ENCODE measurements at regions not wholly inside any gene's neighbourhood (a gene's known extent, or its start where the extent isn't known, plus 50 kb on each side); places are given as distances from the start of the nearest gene placed in this dataset.

- Mint-ChIP-seq H3K27ac (no peak overlapping the region), H3K36me3 (no peaks in the 10 kb centered on the region), H3K4me3 (no peak overlapping the region), H3K27me3 (no peaks in the 10 kb centered on the region), H3K9me3 (peaks cover 0 to 3% (median 0%) of the 10 kb centered on the region in 7 donors), H3K4me1 (no peaks in the 10 kb centered on the region)
- Histone ChIP-seq H3K36me3 (ENCODE audit: control insufficient read depth, insufficient read depth, low read length) (no peaks in the 10 kb centered on the region), H3K9me3 (ENCODE audit: control insufficient read depth in 2 of 2, low read length in 2 of 2) (no peaks in the 10 kb centered on the region), H3K27ac (ENCODE audit: insufficient read depth, low read length, poor library complexity, severe bottlenecking) (no peak overlapping the region), H3K27me3 (ENCODE audit: control insufficient read depth, insufficient read depth, low read length) (no peaks in the 10 kb centered on the region), H3K4me1 (ENCODE audit: control insufficient read depth, insufficient read depth, low read length, poor library complexity, severe bottlenecking) (no peaks in the 10 kb centered on the region), H3K4me3 (ENCODE audit: low read depth, low read length) (no peak overlapping the region)
- no peak for ATAC-seq (ENCODE audit: low read depth in 2 of 2)
- no peak for DNase-seq
Observed at GRCh38 chr10:10222304-10222841, 795.3 kb upstream of the CELF2 start.

- Mint-ChIP-seq H3K4me3 (no peak overlapping the region), H3K4me1 (no peaks in the 10 kb centered on the region), H3K27me3 (no peaks in the 10 kb centered on the region), H3K36me3 (no peaks in the 10 kb centered on the region), H3K9me3 (peaks cover 0 to 3% (median 0%) of the 10 kb centered on the region in 7 donors), H3K27ac (no peak overlapping the region)
- DNase-seq (no peak), ATAC-seq (ENCODE audit: low read depth in 2 of 2) (no peak)
- no peak overlapping the region for H3K27ac ChIP-seq (ENCODE audit: insufficient read depth, low read length, poor library complexity, severe bottlenecking)
- H3K4me1 ChIP-seq (ENCODE audit: control insufficient read depth, insufficient read depth, low read length, poor library complexity, severe bottlenecking) = no peaks in the 10 kb centered on the region
- no peaks in the 10 kb centered on the region for H3K9me3 ChIP-seq (ENCODE audit: control insufficient read depth in 2 of 2, low read length in 2 of 2)
- H3K36me3 ChIP-seq (ENCODE audit: control insufficient read depth, insufficient read depth, low read length) = no peaks in the 10 kb centered on the region
- H3K27me3 ChIP-seq (ENCODE audit: control insufficient read depth, insufficient read depth, low read length) = no peaks in the 10 kb centered on the region
- no peak overlapping the region for H3K4me3 ChIP-seq (ENCODE audit: low read depth, low read length)
Observed at GRCh38 chr10:10223131-10223530, 794.5 kb upstream of the CELF2 start.

- no peak overlapping the region for H3K27ac ChIP-seq (ENCODE audit: insufficient read depth, low read length, poor library complexity, severe bottlenecking)
- Mint-ChIP-seq H3K9me3 (peaks cover 0 to 8% (median 3%) of the 10 kb centered on the region in 7 donors), H3K27me3 (no peaks in the 10 kb centered on the region), H3K4me3 (no peak overlapping the region), H3K36me3 (no peaks in the 10 kb centered on the region), H3K27ac (no peak overlapping the region), H3K4me1 (no peaks in the 10 kb centered on the region)
- DNase-seq (no peak), ATAC-seq (ENCODE audit: low read depth in 2 of 2) (no peak)
- H3K4me3 ChIP-seq (ENCODE audit: low read depth, low read length) = no peak overlapping the region
- no peaks in the 10 kb centered on the region for H3K27me3 ChIP-seq (ENCODE audit: control insufficient read depth, insufficient read depth, low read length)
- H3K9me3 ChIP-seq (ENCODE audit: control insufficient read depth in 2 of 2, low read length in 2 of 2) = peaks cover 0 to 3% of the 10 kb centered on the region in 2 experiments
- H3K36me3 ChIP-seq (ENCODE audit: control insufficient read depth, insufficient read depth, low read length) = no peaks in the 10 kb centered on the region
- no peaks in the 10 kb centered on the region for H3K4me1 ChIP-seq (ENCODE audit: control insufficient read depth, insufficient read depth, low read length, poor library complexity, severe bottlenecking)
Observed at GRCh38 chr10:10225136-10225676, 792.5 kb upstream of the CELF2 start.

GRCh38 chr10:10233229-10233628, 784.4 kb upstream of the CELF2 start:
- ATAC-seq (ENCODE audit: low read depth in 2 of 2) (no peak), DNase-seq (no peak)
- no peak overlapping the region for H3K4me3 ChIP-seq (ENCODE audit: low read depth, low read length)
- H3K9me3 ChIP-seq (ENCODE audit: control insufficient read depth in 2 of 2, low read length in 2 of 2) = peaks cover 0 to 3% of the 10 kb centered on the region in 2 experiments
- no peaks in the 10 kb centered on the region for H3K36me3 ChIP-seq (ENCODE audit: control insufficient read depth, insufficient read depth, low read length)
- H3K4me1 Mint-ChIP-seq = no peaks in the 10 kb centered on the region
- peaks cover 0 to 11% (median under 1%) of the 10 kb centered on the region in 7 donors for H3K9me3 Mint-ChIP-seq
- H3K27me3 Mint-ChIP-seq = no peaks in the 10 kb centered on the region
- no peak overlapping the region for H3K27ac Mint-ChIP-seq
- H3K4me1 ChIP-seq (ENCODE audit: control insufficient read depth, insufficient read depth, low read length, poor library complexity, severe bottlenecking) = no peaks in the 10 kb centered on the region
- H3K27ac ChIP-seq (ENCODE audit: insufficient read depth, low read length, poor library complexity, severe bottlenecking) = no peak overlapping the region
- no peaks in the 10 kb centered on the region for H3K27me3 ChIP-seq (ENCODE audit: control insufficient read depth, insufficient read depth, low read length)
- no peaks in the 10 kb centered on the region for H3K36me3 Mint-ChIP-seq
- H3K4me3 Mint-ChIP-seq = no peak overlapping the region

- Mint-ChIP-seq H3K27me3 (no peaks in the 10 kb centered on the region), H3K9me3 (peaks cover 0 to 6% (median 0%) of the 10 kb centered on the region in 7 donors), H3K27ac (no peak overlapping the region), H3K36me3 (no peaks in the 10 kb centered on the region), H3K4me1 (no peaks in the 10 kb centered on the region), H3K4me3 (no peak overlapping the region)
- Histone ChIP-seq H3K4me3 (ENCODE audit: low read depth, low read length) (no peak overlapping the region), H3K36me3 (ENCODE audit: control insufficient read depth, insufficient read depth, low read length) (no peaks in the 10 kb centered on the region), H3K4me1 (ENCODE audit: control insufficient read depth, insufficient read depth, low read length, poor library complexity, severe bottlenecking) (no peaks in the 10 kb centered on the region), H3K27ac (ENCODE audit: insufficient read depth, low read length, poor library complexity, severe bottlenecking) (no peak overlapping the region), H3K27me3 (ENCODE audit: control insufficient read depth, insufficient read depth, low read length) (no peaks in the 10 kb centered on the region), H3K9me3 (ENCODE audit: control insufficient read depth in 2 of 2, low read length in 2 of 2) (no peaks in the 10 kb centered on the region)
- DNase-seq (no peak), ATAC-seq (ENCODE audit: low read depth in 2 of 2) (no peak)
Observed at GRCh38 chr10:10235003-10235402, 782.7 kb upstream of the CELF2 start.

- Mint-ChIP-seq H3K4me3 (no peak overlapping the region), H3K27me3 (no peaks in the 10 kb centered on the region), H3K9me3 (peaks cover 0 to 7% (median 1%) of the 10 kb centered on the region in 7 donors), H3K4me1 (no peaks in the 10 kb centered on the region), H3K36me3 (no peaks in the 10 kb centered on the region), H3K27ac (no peak overlapping the region)
- H3K4me1 ChIP-seq (ENCODE audit: control insufficient read depth, insufficient read depth, low read length, poor library complexity, severe bottlenecking) = no peaks in the 10 kb centered on the region
- H3K4me3 ChIP-seq (ENCODE audit: low read depth, low read length) = no peak overlapping the region
- no peak overlapping the region for H3K27ac ChIP-seq (ENCODE audit: insufficient read depth, low read length, poor library complexity, severe bottlenecking)
- DNase-seq (no peak), ATAC-seq (ENCODE audit: low read depth in 2 of 2) (no peak)
- no peaks in the 10 kb centered on the region for H3K36me3 ChIP-seq (ENCODE audit: control insufficient read depth, insufficient read depth, low read length)
- no peaks in the 10 kb centered on the region for H3K9me3 ChIP-seq (ENCODE audit: control insufficient read depth in 2 of 2, low read length in 2 of 2)
- H3K27me3 ChIP-seq (ENCODE audit: control insufficient read depth, insufficient read depth, low read length) = no peaks in the 10 kb centered on the region
Observed at GRCh38 chr10:10247585-10247984, 770.1 kb upstream of the CELF2 start.

- no peak for DNase-seq
- H3K27ac Mint-ChIP-seq = no peak overlapping the region
- H3K4me3 Mint-ChIP-seq = no peak overlapping the region
- Histone ChIP-seq H3K4me3 (ENCODE audit: low read depth, low read length) (no peak overlapping the region), H3K36me3 (ENCODE audit: control insufficient read depth, insufficient read depth, low read length) (no peaks in the 10 kb centered on the region), H3K9me3 (ENCODE audit: control insufficient read depth in 2 of 2, low read length in 2 of 2) (no peaks in the 10 kb centered on the region), H3K27ac (ENCODE audit: insufficient read depth, low read length, poor library complexity, severe bottlenecking) (no peak overlapping the region), H3K4me1 (ENCODE audit: control insufficient read depth, insufficient read depth, low read length, poor library complexity, severe bottlenecking) (no peaks in the 10 kb centered on the region), H3K27me3 (ENCODE audit: control insufficient read depth, insufficient read depth, low read length) (no peaks in the 10 kb centered on the region)
- ATAC-seq (ENCODE audit: low read depth in 2 of 2) = no peak
- no peaks in the 10 kb centered on the region for H3K36me3 Mint-ChIP-seq
- peaks cover 2 to 8% (median 6%) of the 10 kb centered on the region in 7 donors for H3K9me3 Mint-ChIP-seq
- no peaks in the 10 kb centered on the region for H3K4me1 Mint-ChIP-seq
- no peaks in the 10 kb centered on the region for H3K27me3 Mint-ChIP-seq
Observed at GRCh38 chr10:10256860-10257259, 760.8 kb upstream of the CELF2 start.

GRCh38 chr10:10259013-10259412, 758.7 kb upstream of the CELF2 start:
- no peaks in the 10 kb centered on the region for H3K36me3 Mint-ChIP-seq
- Histone ChIP-seq H3K4me1 (ENCODE audit: control insufficient read depth, insufficient read depth, low read length, poor library complexity, severe bottlenecking) (no peaks in the 10 kb centered on the region), H3K4me3 (ENCODE audit: low read depth, low read length) (no peak overlapping the region), H3K27me3 (ENCODE audit: control insufficient read depth, insufficient read depth, low read length) (no peaks in the 10 kb centered on the region), H3K36me3 (ENCODE audit: control insufficient read depth, insufficient read depth, low read length) (no peaks in the 10 kb centered on the region), H3K9me3 (ENCODE audit: control insufficient read depth in 2 of 2, low read length in 2 of 2) (no peaks in the 10 kb centered on the region), H3K27ac (ENCODE audit: insufficient read depth, low read length, poor library complexity, severe bottlenecking) (no peak overlapping the region)
- H3K27ac Mint-ChIP-seq = no peak overlapping the region
- DNase-seq = no peak
- H3K27me3 Mint-ChIP-seq = no peaks in the 10 kb centered on the region
- ATAC-seq (ENCODE audit: low read depth in 2 of 2) = no peak
- H3K9me3 Mint-ChIP-seq = peaks cover 2 to 8% (median 5%) of the 10 kb centered on the region in 7 donors
- H3K4me3 Mint-ChIP-seq = no peak overlapping the region
- no peaks in the 10 kb centered on the region for H3K4me1 Mint-ChIP-seq
